Activated naive CD8-positive, alpha-beta T cell treated with anti-CD3 and anti-CD28 coated beads, Interleukin-2, amount 50 U/mL, for 16 hours (primary cell): ENCODE measurements at regions not wholly inside any gene's neighbourhood (a gene's known extent, or its start where the extent isn't known, plus 50 kb on each side); places are given as distances from the start of the nearest gene placed in this dataset.
"Not testable (repeated sequence)": the region's sequence is repeated elsewhere in the genome, so short reads cannot be mapped to it uniquely, and the experiment has no call there.

ENCODE experiments used
- DNase-seq: peaks from one replicate; pipeline ENCODE4 v3.0.0-alpha.2; 2020; ENCODE audit warnings: low read depth, low spot score

- no peak for DNase-seq
Measured at GRCh38 chr6:25122622-25123237, 156.4 kb upstream of the CARMIL1 start.

GRCh38 chr6:25124216-25124715, 154.9 kb upstream of the CARMIL1 start:
- DNase-seq: no peak

GRCh38 chr6:25125736-25126135, 153.4 kb upstream of the CARMIL1 start:
- DNase-seq: no peak

GRCh38 chr6:25127076-25127837, 151.9 kb upstream of the CARMIL1 start:
- DNase-seq: no peak

- DNase-seq: no peak
Measured at GRCh38 chr6:25130518-25130917, 148.7 kb upstream of the CARMIL1 start.

- DNase-seq: no peak
Measured at GRCh38 chr6:25132934-25133333, 146.2 kb upstream of the CARMIL1 start.

GRCh38 chr6:25133568-25133967, 145.6 kb upstream of the CARMIL1 start:
- no peak for DNase-seq

- DNase-seq: no peak
Measured at GRCh38 chr6:25136854-25137253, 142.3 kb upstream of the CARMIL1 start.

- no peak for DNase-seq
Measured at GRCh38 chr6:25137480-25137879, 141.7 kb upstream of the CARMIL1 start.

- peak; percentile 4 for DNase-seq
Measured at GRCh38 chr6:25137916-25138232, 141.3 kb upstream of the CARMIL1 start.

GRCh38 chr6:25138233-25138933, 140.8 kb upstream of the CARMIL1 start:
- DNase-seq: peak; percentile 27

- DNase-seq: no peak
Measured at GRCh38 chr6:25138934-25139415, 140.2 kb upstream of the CARMIL1 start.

GRCh38 chr6:25139608-25140007, 139.6 kb upstream of the CARMIL1 start:
- DNase-seq: not testable (repeated sequence)

GRCh38 chr6:25142506-25142905, 136.7 kb upstream of the CARMIL1 start:
- no peak for DNase-seq

- no peak for DNase-seq
Measured at GRCh38 chr6:25144919-25145318, 134.3 kb upstream of the CARMIL1 start.

- no peak for DNase-seq
Measured at GRCh38 chr6:25147223-25147622, 132.0 kb upstream of the CARMIL1 start.

- no peak for DNase-seq
Measured at GRCh38 chr6:25150031-25150430, 129.1 kb upstream of the CARMIL1 start.

- no peak for DNase-seq
Measured at GRCh38 chr6:25150863-25151262, 128.3 kb upstream of the CARMIL1 start.

- DNase-seq: no peak
Measured at GRCh38 chr6:25153079-25153478, 126.1 kb upstream of the CARMIL1 start.

- DNase-seq: no peak
Measured at GRCh38 chr6:25154034-25154596, 125.1 kb upstream of the CARMIL1 start.

GRCh38 chr6:25155211-25155610, 124.0 kb upstream of the CARMIL1 start:
- no peak for DNase-seq

GRCh38 chr6:25156123-25156522, 123.1 kb upstream of the CARMIL1 start:
- DNase-seq: no peak
